ENCODE measurements at regions not wholly inside any gene's neighbourhood (a gene's known extent, or its start where the extent isn't known, plus 50 kb on each side); places are given as distances from the start of the nearest gene placed in this dataset.

DNA sequence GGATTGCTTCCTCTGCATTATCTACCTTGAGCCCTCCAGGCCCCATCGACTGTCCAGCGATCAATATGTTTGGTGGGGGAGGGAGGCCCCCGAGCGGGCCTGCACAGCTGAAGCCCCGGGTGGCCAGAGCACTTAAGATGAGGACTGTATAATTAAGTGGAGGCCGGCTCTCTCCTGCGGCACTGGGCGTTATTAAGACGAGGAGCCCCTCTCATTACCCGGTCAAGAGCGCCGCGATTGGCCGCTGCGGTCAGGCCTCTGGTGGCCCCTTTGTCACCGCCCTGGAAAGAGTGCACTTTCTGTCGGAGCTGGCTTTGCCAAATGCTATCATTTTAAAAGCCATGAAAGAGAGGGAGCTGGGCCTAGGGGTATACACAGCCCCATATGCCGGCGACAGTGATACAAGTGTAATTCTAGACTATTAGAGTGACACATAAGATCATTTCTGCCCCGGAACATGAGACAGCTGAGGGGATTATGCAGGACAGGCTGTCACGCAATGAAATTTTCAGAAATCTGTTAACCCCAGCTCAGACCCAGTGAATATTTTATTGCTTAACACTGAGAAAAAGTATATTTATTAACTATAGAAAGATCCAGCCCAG lies 106.3 kb upstream of the IRX1 start:
- H3K4me3 Mint-ChIP-seq (ENCODE audit: low read depth), result no peak overlapping the region
- peaks cover 24% of the 10 kb centered on the region for H3K27me3 Mint-ChIP-seq
- no peaks in the 10 kb centered on the region for H3K36me3 Mint-ChIP-seq (ENCODE audit: insufficient read depth)
- DNase-seq (ENCODE audit: low spot score, unreplicated experiment), result no peak
- no peaks in the 10 kb centered on the region for H3K9me3 Mint-ChIP-seq (ENCODE audit: low read depth)
- no peak overlapping the region for H3K27ac Mint-ChIP-seq
- TF ChIP-seq, protein P1, sequence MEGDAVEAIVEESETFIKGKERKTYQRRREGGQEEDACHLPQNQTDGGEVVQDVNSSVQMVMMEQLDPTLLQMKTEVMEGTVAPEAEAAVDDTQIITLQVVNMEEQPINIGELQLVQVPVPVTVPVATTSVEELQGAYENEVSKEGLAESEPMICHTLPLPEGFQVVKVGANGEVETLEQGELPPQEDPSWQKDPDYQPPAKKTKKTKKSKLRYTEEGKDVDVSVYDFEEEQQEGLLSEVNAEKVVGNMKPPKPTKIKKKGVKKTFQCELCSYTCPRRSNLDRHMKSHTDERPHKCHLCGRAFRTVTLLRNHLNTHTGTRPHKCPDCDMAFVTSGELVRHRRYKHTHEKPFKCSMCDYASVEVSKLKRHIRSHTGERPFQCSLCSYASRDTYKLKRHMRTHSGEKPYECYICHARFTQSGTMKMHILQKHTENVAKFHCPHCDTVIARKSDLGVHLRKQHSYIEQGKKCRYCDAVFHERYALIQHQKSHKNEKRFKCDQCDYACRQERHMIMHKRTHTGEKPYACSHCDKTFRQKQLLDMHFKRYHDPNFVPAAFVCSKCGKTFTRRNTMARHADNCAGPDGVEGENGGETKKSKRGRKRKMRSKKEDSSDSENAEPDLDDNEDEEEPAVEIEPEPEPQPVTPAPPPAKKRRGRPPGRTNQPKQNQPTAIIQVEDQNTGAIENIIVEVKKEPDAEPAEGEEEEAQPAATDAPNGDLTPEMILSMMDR (IDR thresholded peaks at IDR 0.05; ENCODE audit: unreplicated experiment), result no peak
- H3K4me1 Mint-ChIP-seq (ENCODE audit: low read depth), result peaks cover 1% of the 10 kb centered on the region

- Mint-ChIP-seq H3K27me3 (peaks cover 23% of the 10 kb centered on the region), H3K9me3 (ENCODE audit: low read depth) (no peaks in the 10 kb centered on the region), H3K4me1 (ENCODE audit: low read depth) (no peaks in the 10 kb centered on the region), H3K27ac (no peak overlapping the region), H3K4me3 (ENCODE audit: low read depth) (no peak overlapping the region), H3K36me3 (ENCODE audit: insufficient read depth) (no peaks in the 10 kb centered on the region)
- DNase-seq (ENCODE audit: low spot score, unreplicated experiment), result no peak
- TF ChIP-seq, protein P1 (IDR thresholded peaks at IDR 0.05; ENCODE audit: unreplicated experiment), result no peak
Observed at GRCh38 chr5:3484836-3485235, 110.8 kb upstream of the IRX1 start.

DNA sequence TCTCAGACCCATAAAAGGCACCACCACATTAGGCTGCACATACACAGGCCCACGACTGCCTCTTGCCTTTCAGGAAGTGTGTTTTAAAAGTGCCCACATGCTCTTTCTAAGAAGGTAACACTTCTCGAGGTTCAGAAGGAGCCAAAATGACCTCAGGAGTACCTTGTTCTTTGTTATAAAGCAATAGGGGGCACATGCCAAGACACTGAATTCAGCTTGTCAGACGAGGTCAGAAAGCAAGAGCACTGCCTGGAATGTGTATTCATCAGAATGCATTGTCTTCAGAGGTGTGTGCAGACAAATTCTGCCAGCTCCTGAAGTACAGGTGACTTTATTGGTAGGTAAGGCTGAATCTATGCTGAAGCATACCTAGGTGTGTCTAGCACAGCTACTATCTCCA lies 114.5 kb upstream of the IRX1 start:
- TF ChIP-seq, protein P1 (IDR thresholded peaks at IDR 0.05; ENCODE audit: unreplicated experiment), result no peak
- peaks cover 21% of the 10 kb centered on the region for H3K27me3 Mint-ChIP-seq
- H3K36me3 Mint-ChIP-seq (ENCODE audit: insufficient read depth), result no peaks in the 10 kb centered on the region
- H3K4me3 Mint-ChIP-seq (ENCODE audit: low read depth), result no peak overlapping the region
- H3K9me3 Mint-ChIP-seq (ENCODE audit: low read depth), result no peaks in the 10 kb centered on the region
- DNase-seq (ENCODE audit: low spot score, unreplicated experiment), result no peak
- H3K4me1 Mint-ChIP-seq (ENCODE audit: low read depth), result no peaks in the 10 kb centered on the region
- no peak overlapping the region for H3K27ac Mint-ChIP-seq

DNA sequence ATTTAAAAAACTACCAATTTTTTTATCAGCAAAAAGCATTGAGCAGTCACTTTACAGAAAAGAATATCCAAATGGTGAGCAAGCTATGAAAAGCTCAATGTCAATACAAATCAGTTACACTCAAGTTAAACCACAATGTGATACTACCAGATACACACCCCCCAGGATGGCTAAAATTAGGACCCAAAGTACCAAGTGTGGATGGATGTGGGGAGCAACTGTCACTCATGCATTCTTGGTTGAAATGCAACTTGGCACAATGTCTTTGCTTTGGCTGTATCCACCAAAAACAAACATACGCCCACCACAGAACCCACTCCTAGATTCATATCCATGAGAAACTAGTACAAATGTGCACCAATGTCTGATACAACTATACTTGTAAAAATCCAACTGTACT lies 120.0 kb upstream of the IRX1 start:
- no peaks in the 10 kb centered on the region for H3K4me1 Mint-ChIP-seq (ENCODE audit: low read depth)
- H3K27ac Mint-ChIP-seq, result no peak overlapping the region
- H3K27me3 Mint-ChIP-seq, result peaks cover 14% of the 10 kb centered on the region
- no peak for DNase-seq (ENCODE audit: low spot score, unreplicated experiment)
- no peaks in the 10 kb centered on the region for H3K9me3 Mint-ChIP-seq (ENCODE audit: low read depth)
- TF ChIP-seq, protein P1 (IDR thresholded peaks at IDR 0.05; ENCODE audit: unreplicated experiment), result no peak
- no peaks in the 10 kb centered on the region for H3K36me3 Mint-ChIP-seq (ENCODE audit: insufficient read depth)
- no peak overlapping the region for H3K4me3 Mint-ChIP-seq (ENCODE audit: low read depth)

- no peaks in the 10 kb centered on the region for H3K36me3 Mint-ChIP-seq (ENCODE audit: insufficient read depth)
- H3K9me3 Mint-ChIP-seq (ENCODE audit: low read depth), result peaks cover 9% of the 10 kb centered on the region
- no peaks in the 10 kb centered on the region for H3K4me1 Mint-ChIP-seq (ENCODE audit: low read depth)
- TF ChIP-seq, protein P1 (IDR thresholded peaks at IDR 0.05; ENCODE audit: unreplicated experiment), result no peak
- H3K27ac Mint-ChIP-seq, result no peak overlapping the region
- peaks cover 1% of the 10 kb centered on the region for H3K27me3 Mint-ChIP-seq
- DNase-seq (ENCODE audit: low spot score, unreplicated experiment), result no peak
- H3K4me3 Mint-ChIP-seq (ENCODE audit: low read depth), result no peak overlapping the region
Observed at GRCh38 chr5:3466392-3466791, 129.2 kb upstream of the IRX1 start.
